ENCODE measurements at regions not wholly inside any gene's neighbourhood (a gene's known extent, or its start where the extent isn't known, plus 50 kb on each side); places are given as distances from the start of the nearest gene placed in this dataset.
"Not testable (repeated sequence)": the region's sequence is repeated elsewhere in the genome, so short reads cannot be mapped to it uniquely, and the experiment has no call there.

DNA sequence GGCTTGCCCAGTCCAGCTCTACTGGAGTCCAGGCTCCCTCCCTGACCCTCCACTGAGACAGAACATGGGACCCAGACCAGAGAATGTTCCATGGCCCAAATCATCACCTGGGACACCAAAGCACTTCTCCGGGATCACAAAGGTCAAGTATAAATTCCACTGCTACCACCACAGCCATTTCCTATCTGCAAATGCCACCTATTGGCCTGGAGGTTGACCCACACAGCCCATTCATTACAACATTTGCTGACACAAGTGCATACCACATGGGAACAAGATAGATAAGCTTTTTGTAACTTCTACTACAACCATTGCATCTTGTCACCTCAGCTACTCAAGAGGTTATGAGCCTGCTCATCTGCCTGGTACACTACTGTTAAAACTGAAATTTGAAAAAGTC is 126.8 kb upstream of the NECTIN3 start:
- in situ Hi-C loops (cut with HindIII; ENCODE audit: low pct_unique_long_range_greater_than_20kb, low sequenced_read_pairs) = no loop called here
- DNase-seq (ENCODE audit: low read depth) = no peak

DNA sequence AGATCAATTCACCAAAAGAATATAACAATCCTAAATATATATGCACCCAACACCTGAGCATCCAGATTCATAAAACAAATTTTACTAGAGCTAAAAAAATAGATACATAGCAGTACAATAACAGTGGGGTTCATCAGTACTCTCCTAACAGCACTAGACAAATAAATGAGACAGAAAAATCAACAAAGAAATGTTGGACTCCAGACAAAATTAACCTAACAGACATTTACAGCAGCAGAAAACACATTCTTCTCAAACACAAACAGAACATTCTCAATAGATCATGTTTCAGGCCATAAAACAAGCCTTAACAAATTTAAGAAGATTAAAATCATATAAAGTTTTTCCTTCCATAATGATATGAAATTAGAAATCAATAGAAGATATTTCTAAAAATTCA is 124.8 kb upstream of the NECTIN3 start:
- in situ Hi-C loops (cut with HindIII; ENCODE audit: low pct_unique_long_range_greater_than_20kb, low sequenced_read_pairs) = no loop called here
- no peak for DNase-seq (ENCODE audit: low read depth)

DNA sequence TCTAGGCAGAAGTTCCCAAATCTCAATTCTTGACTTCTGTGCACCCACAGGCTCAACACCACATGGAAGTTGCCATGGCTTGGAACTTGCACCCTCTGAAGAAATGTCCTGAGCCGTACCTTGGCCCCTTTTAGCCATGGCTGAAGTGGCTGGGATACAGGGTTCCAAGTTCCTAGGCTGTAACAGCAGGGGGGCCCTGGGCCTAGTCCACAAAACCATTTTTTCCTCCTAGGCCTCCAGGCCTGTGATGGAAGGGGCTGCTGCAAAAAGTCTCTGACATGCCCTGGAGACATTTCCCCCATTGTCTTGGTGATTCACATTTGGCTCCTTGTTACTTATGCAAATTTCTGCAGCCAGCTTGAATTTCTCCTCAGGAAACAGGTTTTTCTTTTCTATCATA is 122.4 kb upstream of the NECTIN3 start:
- in situ Hi-C loops (cut with HindIII; ENCODE audit: low pct_unique_long_range_greater_than_20kb, low sequenced_read_pairs); DNase-seq (ENCODE audit: low read depth): not testable (repeated sequence)

DNA sequence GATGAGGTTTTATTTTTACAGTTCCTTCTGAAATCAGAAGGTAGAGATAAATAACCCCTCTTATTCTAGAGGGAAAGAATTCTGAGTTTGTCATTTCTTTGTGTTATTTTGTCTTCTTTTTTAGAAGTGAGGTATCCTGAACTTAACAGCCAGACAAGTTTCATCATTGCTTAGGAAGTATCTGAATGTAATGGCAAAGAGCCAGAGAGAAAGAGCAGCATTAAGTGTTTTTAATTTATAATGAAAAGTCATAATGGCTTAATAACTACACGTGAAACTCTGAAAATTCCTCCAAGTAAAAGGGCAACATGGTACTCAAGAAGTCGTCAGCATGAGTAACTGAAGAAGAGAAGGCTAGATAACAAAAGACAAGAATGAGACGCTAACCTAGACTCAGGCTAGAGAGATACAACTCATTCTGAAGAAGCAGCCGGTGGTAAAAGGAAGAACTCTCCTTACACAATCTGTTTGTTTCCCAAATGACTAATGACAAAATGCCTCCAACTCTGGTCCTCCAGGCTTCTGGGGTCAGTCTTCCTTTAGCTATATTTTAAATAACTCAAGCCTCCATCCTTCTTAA is 116.2 kb upstream of the NECTIN3 start:
- in situ Hi-C loops (cut with HindIII; ENCODE audit: low pct_unique_long_range_greater_than_20kb, low sequenced_read_pairs) = no loop called here
- DNase-seq (ENCODE audit: low read depth) = no peak

DNA sequence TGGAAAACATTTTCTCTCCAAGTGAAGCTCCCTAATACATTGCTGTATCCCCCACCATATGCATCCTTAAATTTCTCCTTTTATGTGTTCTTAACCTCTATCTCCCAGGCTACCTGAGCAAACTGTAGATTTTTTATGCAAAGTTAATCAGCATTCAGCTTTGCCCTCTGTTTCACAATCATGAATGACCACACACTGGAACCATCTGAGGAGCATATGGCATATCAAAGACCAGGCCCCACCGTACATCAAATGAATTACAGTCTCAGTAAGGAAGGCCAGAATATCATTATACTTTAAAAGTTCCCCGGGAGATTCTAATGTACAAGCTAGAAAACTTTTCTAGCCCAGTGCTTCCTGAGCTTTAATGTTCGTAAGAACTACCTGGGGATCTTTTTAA is 115.5 kb upstream of the NECTIN3 start:
- DNase-seq (ENCODE audit: low read depth) = no peak
- in situ Hi-C loops (cut with HindIII; ENCODE audit: low pct_unique_long_range_greater_than_20kb, low sequenced_read_pairs) = no loop called here

DNA sequence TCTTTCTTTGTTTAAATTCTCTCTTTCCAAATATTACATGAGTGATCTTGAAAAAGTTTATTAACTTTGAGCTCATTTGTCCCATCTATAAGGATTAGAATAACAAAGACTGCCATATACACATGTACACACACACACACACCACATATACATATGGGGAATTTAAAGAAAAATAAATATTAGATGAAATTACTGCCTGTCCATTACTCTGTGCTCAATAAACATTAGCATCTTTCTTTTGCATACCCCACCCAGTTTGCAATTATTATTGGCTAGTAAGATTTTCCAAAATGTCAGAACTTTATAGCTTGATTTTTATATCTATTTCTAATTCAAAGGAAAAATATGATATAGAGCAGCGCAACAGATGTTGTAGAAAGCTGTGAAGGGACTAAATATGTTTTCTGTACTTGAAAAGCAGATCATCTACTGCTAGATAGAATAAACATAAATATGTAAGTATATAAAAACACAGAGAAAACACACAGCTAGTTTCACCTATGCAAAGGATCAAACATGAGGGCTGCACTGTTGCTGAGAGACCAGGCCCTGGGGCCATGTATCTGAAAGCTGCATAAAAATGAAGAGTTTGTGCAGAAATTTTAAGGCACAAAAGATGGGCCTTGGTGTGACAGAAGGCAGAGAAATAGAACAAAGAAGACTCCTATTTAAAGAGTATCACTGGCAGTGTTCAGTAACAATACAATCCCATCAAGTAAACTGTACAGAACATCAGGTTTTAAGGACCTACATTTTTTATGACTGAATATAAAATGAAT is 114.2 kb upstream of the NECTIN3 start:
- in situ Hi-C loops (cut with HindIII; ENCODE audit: low pct_unique_long_range_greater_than_20kb, low sequenced_read_pairs) = no loop called here

DNA sequence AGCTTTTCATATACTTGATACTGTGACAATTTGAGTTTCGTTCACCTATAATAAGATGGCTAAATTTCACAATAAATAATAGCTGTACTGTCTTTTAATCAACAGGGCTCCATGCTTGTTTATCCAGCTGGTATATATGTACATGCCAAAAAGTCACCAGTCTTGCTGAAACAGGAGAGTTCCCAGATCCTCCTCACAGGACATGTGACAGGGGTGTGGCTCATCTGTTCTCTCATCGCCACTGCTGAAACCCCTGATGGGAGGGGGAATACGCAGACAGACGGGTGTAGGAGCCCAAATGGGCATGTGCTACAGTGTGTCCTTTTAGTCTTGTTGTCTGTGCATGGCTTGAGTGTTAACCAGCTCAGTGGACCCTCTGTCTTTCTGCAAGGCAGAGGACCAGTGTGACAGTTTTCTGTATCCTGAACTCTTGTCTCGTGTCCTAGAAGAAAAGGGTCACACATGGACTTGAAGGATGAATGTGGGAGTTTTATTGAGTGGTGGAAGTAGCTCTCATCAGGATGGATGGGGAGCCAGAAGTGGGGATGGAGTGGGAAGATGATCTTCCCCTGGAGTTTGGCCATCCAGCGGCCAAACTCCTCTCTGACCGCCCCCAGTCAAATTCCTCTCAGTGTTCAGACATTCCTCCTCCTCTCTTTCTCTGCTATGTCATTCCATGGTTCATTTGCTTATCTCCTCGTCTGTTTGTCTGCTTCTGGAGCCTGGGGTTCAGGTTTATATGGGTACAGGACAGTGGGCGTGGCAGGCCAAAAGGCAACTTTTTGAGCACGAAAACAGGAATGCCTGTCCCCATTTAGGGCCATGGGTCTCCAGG is 113.1 kb upstream of the NECTIN3 start:
- in situ Hi-C loops (cut with HindIII; ENCODE audit: low pct_unique_long_range_greater_than_20kb, low sequenced_read_pairs) = no loop called here
- no peak for DNase-seq (ENCODE audit: low read depth)

More for the DNA sequence above, 114.2 kb upstream of the NECTIN3 start:
- DNase-seq (ENCODE audit: low read depth) = no peak

DNA sequence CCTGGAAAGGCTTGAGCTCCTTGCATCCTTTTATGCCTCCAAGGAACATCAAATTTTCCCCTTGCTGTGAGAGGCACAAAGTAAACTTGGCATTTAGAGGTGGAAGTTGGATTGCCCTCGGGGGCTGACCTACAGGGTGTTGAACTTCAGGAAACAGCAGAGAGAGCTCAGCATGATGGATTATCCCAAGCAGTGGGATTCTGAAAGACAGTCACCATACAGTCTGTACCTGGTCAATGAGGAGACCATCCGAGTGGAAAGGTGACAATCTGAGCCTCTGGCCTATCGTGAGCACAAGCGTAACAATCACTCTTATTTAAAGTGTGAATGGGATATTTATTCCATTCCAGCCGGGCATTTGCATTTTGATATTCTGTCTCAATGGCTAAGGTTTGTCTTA is 105.6 kb upstream of the NECTIN3 start:
- DNase-seq (ENCODE audit: low read depth) = no peak
- in situ Hi-C loops (cut with HindIII; ENCODE audit: low pct_unique_long_range_greater_than_20kb, low sequenced_read_pairs) = no loop called here

DNA sequence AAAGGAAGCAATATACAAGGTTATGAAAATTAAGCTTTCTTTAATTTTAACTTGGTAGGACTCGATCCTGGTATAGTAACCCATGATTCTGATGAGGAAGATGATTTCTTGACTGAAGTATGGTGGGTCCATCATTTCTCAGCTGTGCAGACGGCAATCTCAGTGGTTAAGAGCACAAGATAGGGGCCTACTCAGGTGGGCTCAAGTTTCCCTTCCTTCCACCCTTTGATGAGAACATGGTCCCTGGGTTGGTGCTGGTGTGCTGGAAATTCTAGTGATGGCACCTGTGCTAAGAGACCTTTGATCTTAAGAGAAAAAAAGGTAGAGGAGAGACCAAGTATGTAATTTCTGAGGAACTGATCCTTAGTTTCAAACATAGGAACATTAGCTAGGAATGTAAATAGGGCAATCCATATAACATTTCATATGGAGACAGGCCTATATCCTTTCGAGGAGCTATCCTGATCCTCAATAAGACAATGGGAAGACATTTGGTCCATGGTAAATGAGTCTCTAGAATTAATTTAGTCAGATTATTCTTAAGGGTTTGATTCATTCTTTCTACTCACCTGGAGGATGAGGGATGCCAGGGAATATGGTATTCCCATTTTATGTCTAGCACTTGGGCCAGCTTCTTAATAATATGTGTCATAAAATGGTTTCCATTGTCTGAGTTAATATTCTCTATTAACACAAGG is 104.5 kb upstream of the NECTIN3 start:
- DNase-seq (ENCODE audit: low read depth) = no peak
- in situ Hi-C loops (cut with HindIII; ENCODE audit: low pct_unique_long_range_greater_than_20kb, low sequenced_read_pairs) = no loop called here

DNA sequence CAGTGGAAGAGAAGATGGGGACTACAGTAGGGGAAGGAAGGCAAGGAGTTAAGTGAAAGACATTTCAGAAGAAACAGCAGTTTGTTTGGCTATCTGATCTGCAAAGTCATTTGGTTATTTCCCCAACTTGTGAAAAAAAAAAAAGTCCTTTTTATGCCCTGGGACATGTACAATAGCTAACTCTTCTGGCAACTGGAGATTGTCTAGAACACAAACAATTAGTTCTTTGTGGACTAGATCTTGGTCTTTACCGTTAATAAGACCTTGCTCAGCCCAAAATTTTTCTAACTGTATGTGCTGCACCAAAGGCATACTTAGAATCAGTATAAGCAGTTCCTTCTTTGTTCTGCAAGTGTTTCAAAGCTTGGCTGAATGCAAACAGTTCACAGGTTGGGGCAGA is 103.5 kb upstream of the NECTIN3 start:
- in situ Hi-C loops (cut with HindIII; ENCODE audit: low pct_unique_long_range_greater_than_20kb, low sequenced_read_pairs) = no loop called here
- no peak for DNase-seq (ENCODE audit: low read depth)

DNA sequence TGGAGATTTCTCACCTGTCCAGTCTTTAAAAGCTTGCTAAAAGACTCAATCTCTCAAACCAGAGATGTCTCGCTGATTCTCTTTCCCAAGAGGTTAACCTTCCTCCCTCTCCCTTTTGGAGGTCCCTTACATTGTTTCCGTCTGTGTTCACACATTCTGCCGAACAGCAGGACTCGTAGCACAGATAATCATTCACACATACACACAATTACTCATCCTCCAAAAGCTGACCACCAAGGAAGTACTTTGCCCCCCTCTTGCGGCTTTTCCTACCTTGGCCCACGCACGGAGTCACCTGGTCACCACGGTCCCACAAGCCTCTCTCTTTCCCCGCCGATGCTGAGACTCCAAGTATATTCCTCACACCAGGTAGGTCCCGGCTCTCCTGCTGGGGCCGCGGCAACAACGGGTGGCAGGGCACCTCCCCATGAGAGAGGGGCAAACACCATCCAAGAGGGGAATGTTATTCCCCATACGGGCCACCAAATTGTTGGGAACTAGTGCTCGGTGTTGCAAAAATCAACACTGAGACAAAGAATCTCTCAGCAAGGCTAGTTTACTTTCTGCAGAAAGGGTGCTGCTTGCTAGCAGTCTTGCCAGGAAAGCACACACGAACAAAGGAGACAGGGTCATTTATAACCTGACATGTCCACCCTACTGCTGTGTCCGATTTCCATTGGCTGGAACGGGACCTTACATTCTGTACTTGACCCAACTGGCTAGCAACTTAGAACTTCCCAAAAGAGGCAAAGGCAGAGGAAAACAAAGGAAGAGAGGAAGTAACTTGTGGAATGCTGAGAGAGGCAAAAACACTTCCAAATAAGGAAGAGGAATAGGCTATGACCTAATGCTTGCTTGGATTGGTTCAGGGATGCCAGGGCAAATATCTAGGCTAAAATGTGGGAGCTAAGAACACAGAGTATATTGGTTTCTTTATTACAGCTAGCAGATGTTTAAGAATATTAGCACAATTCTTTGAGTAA is 102.1 kb upstream of the NECTIN3 start:
- DNase-seq (ENCODE audit: low read depth) = no peak
- in situ Hi-C loops (cut with HindIII; ENCODE audit: low pct_unique_long_range_greater_than_20kb, low sequenced_read_pairs) = no loop called here

DNA sequence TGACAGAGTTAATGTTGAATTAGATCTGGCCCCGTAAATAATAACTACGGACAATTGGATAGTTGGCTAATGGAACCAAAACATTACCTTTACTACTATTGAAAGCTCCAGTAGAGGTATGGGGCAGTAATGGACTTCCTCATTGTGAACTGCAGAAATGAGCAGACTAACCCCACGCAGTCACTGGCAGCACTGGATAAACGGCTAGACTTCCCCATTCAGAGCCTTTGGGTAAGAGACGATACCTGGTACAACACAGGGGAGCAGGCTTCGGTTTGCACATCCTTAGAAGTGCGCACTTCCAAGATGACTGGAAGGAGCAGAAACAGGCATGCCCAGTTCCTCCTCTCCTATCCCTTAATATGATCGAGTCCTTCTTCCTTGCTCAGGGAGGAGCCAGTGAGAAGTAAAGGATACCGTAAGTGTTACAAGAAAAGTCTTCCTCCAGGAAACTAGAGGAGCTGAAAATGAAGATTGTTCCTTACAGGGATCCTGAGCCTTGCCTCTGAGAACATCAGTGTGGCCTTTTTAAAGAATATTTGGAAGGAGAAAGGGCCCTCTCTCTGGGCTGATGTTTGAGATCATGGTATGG is 100.5 kb upstream of the NECTIN3 start:
- in situ Hi-C loops (cut with HindIII; ENCODE audit: low pct_unique_long_range_greater_than_20kb, low sequenced_read_pairs) = no loop called here
- DNase-seq (ENCODE audit: low read depth) = no peak

DNA sequence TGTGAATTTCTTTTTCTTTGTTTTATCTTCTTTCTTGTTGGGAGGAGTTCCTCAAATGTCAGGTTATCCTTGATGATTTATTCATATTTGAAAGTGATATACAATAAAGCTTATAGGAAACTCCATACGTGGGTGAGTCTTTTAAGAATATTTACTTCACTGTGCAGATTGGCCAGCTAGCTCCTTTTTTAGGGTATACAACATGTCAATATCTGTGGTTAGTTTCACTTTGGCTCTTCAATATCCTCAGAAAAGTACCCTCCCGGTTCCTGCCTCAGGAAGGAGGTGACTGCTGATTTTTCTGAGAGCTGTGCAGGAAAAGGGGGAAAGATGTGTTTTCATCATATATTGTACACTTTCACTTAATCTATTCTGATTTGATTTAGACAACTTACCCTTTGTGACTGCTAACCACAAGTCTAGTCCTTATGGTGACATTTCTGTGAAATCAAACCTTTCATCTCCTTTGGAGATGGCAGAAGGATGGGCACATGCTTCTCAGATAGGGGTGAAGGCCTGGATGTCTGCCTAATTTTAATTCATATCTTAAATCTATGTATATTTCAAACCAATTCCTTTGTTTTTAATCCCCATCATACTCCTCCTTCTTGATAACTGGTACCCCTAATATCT is 98.2 kb upstream of the NECTIN3 start:
- no peak for DNase-seq (ENCODE audit: low read depth)
- in situ Hi-C loops (cut with HindIII; ENCODE audit: low pct_unique_long_range_greater_than_20kb, low sequenced_read_pairs) = no loop called here

DNA sequence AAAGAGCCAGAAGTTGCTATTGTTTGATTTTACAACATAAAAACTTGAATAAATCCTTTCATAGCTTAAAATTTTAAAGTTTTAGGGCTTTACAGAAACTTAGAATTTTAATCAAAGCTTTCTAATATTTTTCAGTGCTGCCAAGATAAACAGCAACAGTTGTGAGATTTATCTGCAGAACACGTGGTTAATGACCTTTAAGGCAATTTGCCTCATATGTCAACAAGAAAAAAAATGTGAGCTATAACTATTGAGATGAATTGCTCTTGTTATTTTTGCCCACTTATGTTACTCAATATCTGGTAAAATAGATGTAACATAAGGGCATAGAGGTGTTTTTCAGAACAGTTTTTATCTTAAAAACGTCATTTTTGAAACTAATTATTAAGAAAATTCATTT is 96.7 kb upstream of the NECTIN3 start:
- in situ Hi-C loops (cut with HindIII; ENCODE audit: low pct_unique_long_range_greater_than_20kb, low sequenced_read_pairs) = no loop called here
- no peak for DNase-seq (ENCODE audit: low read depth)

DNA sequence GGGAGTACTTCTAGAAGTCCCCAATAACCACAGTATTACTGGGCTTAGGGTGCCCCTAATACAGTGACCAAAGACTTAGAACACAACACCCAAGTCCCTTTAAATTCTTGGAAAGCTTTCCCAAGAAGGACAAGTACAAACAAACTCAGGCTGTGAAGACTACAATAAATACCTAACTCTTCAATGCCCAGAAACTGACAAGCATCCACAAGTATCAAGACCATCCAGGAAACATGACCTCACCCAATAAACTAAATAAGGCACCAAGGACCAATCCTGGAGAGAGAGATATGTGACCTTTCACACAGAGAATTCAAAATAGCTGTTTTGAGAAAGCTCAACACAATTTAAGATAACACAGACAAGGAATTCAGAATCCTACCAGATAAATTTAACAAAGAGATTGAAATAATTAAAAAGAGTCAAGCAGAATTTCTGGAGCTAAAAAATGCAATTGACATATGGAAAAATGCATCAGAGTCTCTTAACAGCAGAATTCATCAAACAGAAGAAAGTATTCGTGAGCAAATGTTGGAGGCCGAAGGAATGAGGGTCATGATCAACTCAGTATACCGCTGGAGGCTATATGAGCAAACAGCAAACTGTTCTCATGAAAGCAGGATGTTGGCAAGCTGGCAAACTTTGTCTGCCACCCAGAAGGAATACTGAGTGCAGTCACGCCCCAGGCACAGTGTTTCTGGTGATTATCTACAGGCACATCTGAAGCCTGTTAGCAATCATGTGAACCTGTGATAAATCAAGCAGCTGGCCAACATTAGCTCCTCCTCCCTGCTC is 87.0 kb upstream of the NECTIN3 start:
- DNase-seq (ENCODE audit: low read depth) = no peak
- in situ Hi-C loops (cut with HindIII; ENCODE audit: low pct_unique_long_range_greater_than_20kb, low sequenced_read_pairs) = no loop called here

DNA sequence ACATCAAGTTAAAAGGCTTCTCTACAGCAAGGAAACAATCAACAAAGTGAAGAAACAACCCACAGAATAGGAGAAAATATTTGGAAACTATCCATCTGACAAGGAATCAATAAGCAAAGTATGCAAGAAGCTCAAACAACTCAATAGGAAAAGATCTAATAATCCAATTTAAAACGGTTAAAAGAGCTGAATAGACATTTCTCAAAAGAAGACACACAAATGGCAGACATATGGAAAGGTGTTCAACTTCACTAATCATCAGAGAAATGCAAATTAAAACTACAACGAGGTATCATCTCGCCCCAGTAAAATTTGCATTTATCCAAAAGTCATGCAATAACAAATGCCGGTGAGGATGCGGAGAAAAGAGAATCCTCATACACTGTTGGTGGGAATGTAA is 82.2 kb upstream of the NECTIN3 start:
- in situ Hi-C loops (cut with HindIII; ENCODE audit: low pct_unique_long_range_greater_than_20kb, low sequenced_read_pairs) = no loop called here
- no peak for DNase-seq (ENCODE audit: low read depth)

Data from Caki2 (cell line).